HG03139 (cell line): ENCODE measurements at regions not wholly inside any gene's neighbourhood (a gene's known extent, or its start where the extent isn't known, plus 50 kb on each side); places are given as distances from the start of the nearest gene placed in this dataset.
"Not testable (repeated sequence)": the region's sequence is repeated elsewhere in the genome, so short reads cannot be mapped to it uniquely, and the experiment has no call there.

Experiments used
- ATAC-seq: cut with Tn5 transposase; IDR thresholded peaks from one replicate; pipeline ENCODE4 v1.9.1; 2021; ENCODE audit not compliant: unreplicated experiment

DNA sequence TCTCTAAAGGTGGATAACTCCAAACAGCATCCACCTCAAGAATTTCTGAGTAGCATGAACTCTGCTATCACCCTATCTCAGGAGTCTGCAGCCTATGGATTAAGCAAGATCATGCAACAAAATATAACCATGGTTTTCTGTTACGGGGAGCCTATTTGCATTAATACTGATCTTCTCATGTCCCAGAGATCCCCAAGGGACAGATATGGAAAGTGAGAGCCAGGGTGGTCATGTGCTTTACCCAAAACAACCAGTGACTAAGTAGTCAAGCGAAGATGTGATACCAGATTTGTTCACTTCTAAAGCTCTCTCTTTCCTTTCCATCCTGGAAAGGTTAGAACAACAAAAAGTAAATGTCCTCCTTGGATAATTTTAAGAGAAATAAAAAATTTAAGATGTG, 125.1 kb downstream of the PRRX1 start:
- ATAC-seq = peak; percentile 52

DNA sequence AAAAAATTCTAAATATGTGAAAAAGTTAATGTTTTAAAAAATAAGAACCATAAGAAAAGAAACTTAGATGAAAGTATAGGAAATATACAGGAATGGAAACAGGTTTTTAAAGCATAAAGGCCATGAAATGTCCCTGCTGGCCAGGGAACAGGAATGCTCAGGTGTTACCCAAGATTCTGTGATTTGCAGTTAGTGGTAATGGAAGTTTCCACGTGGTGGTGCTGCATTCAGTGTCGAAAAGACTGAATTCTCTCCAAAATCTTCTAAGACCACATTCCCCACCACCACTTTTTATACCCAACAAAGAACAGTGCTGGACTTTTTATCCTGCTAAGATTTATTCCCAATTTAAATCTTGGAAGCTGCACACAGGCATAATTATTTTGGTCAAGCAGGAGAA, 126.2 kb downstream of the PRRX1 start:
- ATAC-seq = no peak

DNA sequence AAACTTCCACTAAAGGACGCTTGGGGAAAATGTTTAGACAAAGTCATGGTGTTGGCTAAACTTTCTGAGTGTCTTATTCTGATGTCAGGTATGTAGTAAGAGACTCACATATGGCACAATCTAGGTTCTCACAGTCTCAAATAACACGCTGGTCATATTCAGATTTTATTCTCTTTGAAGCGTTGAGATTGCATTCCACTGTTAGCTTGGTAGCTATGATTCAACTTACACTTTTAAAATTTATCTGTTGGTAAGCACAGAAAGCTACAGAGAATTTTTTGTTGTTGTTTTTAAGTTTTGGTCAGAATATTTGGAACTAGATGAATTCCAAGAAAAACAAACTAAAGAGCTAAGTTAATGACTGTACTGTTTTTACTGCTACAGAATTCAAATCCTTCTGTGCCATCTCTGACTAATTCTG, 126.7 kb downstream of the PRRX1 start:
- no peak for ATAC-seq

- no peak for ATAC-seq
These were observed 128.0 kb downstream of the PRRX1 start for GRCh38 chr1:170791941-170792340.

GRCh38 chr1:170800265-170800664, 135.1 kb upstream of the MROH9 start:
- no peak for ATAC-seq

DNA sequence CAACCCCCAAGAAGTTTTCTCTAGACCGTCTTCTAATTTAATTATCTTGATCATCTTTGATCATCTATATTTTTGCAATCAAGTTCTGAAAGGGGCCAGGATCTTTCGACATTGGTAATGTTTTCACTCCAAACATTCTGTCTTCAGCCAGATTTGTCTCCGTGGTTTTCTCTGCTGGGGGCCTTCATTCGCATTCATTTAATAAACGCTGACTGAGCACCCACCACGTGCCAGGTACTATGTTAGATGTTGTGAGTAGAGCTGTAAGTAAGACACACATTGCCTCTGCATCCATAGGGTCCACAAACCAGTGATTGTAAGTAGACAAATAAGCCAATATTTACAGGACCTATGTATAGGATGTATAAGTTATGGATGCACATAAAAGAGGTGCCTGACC, 134.5 kb upstream of the MROH9 start:
- ATAC-seq = no peak

DNA sequence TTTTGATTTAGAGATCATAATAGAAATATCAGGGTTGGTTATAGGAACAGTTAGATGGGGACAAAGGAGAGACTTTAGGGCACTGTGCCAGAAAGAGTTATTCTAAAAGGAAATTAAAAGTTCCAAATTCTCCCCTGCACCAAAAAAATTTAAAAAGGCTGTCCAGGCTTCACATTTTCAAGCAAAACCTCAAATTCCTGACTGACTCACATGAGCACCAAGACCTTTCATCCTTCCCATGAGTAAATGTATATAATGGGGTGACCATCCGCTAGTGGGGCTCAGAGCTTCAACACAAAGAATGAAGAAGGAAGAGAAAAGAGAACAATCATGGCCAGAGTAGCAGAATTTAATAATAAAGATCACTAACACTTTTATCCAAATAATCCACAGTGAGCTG, 131.6 kb upstream of the MROH9 start:
- ATAC-seq = no peak

DNA sequence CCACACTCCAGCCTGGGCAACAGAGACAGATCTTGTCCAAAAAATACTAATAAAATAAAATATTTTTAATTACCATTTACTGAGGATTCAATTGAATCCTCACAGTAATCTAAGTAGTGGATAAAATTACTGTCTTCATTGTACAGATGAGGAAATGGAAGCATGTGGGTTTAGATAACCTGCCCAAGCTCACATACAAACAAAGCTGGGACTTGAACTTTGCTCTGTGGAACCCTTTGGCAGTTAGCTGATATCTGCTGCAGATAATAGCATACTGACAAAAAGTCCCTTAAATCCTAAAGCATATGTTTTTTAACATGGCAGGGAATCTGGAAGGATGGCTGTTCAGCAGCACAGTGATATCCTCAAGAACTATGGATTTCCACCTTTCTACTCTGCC, 130.9 kb upstream of the MROH9 start:
- no peak for ATAC-seq

DNA sequence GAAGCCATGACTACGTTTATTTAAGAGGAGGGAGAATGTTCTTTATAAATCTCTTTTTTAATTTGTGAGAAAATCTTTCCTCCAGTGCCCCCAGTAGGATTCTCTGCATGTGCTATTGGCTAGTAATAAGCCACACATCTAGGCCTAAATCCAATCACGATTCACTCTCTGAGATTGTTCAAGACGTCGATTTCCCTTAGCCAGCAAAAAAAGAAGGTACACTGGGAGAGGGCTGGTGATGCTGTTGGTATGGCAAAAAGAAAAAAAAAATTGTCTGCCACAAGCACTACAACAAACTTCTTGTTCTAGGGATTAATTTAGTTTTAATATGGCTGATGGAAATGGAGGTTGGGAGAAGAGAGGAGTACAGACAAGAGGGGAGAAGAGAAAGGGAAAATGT, 130.5 kb upstream of the MROH9 start:
- no peak for ATAC-seq

DNA sequence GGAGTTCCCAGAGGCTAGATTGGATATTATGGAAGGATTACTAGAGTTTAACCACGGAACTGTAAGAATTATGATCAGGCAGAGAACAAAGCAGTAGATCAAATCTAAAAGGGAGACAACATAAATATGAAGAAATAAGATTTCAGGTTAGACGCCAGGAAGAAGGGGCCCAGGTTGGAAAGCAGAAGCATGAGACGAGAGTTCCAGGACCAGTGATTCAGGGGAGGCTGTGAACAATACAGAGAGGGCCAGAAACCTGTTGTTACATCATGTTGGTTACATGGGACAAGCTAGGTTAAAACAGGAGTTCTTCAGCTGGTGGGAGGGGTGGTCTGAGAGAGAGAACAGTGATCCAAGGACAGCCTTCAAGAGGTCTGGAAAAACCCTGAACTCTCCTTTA, 128.4 kb upstream of the MROH9 start:
- no peak for ATAC-seq

DNA sequence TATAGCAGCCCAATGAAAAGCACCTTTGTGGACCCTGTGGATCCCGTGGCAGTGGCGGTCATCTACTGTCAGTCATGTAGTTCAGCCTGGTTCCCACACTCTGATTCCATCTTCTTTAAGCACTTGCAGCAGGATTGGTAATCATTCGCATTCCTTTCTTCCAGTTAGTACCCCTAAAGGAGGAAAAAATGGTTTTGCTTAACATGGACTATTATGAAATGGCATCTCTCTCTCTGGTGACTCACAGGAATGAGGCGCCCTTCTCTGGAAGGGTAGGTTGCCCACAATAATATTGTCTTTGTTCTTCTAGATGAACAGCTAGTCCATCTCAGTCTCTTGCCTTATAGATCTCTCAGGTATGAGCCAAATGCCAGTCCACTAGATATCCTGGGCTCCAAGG, 127.9 kb upstream of the MROH9 start:
- no peak for ATAC-seq

DNA sequence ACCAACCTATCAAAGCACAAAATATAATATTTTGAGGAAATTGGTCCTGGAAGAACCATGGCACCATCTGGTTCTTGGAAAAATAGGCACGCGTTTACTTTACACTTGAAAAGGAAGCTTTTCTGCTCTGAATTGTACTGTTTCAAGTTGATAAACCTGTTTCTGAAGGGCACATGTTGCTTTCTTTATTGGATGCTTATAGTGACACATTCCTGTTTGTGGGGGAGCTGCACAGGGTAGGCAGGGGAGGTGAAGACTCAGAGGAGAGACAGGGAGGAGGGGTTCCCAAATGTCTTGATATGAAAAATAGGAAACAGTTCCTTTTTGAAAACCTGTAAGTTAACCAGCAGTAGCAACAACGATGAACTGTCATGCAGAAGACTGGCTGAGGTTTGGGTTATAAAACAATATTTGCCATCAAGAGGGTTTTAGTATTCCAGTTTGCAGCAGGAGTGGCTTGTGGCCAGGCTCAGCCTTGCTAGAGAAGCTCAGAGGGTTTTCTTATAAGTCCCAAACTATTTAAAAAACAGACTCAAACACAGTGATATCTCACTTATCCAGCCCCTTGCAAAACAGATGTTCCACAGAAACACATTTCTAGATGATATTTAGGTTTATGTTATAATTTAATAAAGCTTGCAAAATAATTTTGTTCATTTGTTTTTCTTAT, 127.0 kb upstream of the MROH9 start:
- ATAC-seq = no peak

GRCh38 chr1:170811013-170811412, 124.3 kb upstream of the MROH9 start:
- not testable (repeated sequence) for ATAC-seq

GRCh38 chr1:170819781-170820180, 115.6 kb upstream of the MROH9 start:
- ATAC-seq = no peak

GRCh38 chr1:170823120-170823519, 112.2 kb upstream of the MROH9 start:
- ATAC-seq = no peak

DNA sequence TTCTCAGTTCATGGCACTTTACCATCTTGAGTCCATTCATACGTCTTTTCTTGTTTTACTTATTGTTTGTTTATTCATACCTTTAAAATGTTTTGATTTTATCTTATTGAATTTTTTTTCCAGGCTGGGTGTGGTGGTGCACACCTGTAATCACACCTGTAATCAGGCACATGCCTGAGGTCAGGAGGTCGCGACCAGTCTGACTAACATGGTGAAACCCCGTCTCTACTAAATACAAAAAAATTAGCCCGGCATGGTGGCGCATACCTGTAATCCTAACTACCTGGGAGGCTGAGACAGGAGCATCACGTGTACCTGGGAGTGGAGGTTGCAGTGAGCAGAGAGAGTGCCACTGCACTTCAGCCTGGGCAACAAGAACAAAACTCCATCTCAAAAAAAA, 104.1 kb upstream of the MROH9 start:
- ATAC-seq = no peak

- no peak for ATAC-seq
These were observed 99.2 kb upstream of the MROH9 start for GRCh38 chr1:170836141-170836540.

GRCh38 chr1:170840371-170840770, 95.0 kb upstream of the MROH9 start:
- no peak for ATAC-seq

DNA sequence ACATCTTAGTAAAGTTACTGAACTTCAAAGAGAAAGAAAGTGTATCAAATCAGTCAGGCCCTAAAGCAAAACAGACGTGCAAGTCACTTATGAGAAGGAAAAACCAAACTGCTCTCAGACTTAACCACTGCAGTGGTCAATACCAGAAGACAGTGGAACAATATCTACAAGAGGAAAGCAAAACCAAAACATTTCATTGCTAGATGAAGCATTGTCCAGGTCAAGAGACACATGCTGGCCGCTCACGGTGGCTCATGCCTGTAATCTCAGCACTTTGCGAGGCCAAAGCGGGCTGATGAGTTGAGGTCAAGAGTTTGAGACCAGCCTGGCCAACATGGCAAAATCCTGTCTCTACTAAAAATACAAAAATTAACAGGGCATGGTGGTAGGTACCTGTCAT, 82.0 kb upstream of the MROH9 start:
- ATAC-seq = peak; percentile 68

GRCh38 chr1:170853867-170854266, 81.5 kb upstream of the MROH9 start:
- ATAC-seq = no peak

DNA sequence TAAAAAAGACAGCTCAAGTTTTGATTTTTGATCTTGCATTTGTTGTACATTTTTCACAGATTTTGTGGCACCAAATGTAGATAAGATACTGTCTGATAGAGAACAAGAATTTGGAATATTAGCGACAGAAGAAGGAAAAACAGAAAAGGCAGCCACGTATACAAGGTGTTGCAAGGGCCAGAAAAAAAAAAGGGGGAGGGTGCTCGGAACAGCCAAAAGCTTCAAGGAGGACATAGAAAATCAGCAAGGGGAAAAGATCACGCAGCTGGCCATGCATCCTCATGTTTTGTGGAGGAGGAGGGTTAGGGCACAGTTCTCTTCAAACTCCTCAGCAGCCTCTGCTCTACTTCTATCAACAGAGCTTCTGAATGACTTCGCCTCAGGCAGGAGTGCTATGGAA, 80.7 kb upstream of the MROH9 start:
- ATAC-seq = no peak

- ATAC-seq = no peak
These were observed 78.9 kb upstream of the MROH9 start for GRCh38 chr1:170856455-170856854.

DNA sequence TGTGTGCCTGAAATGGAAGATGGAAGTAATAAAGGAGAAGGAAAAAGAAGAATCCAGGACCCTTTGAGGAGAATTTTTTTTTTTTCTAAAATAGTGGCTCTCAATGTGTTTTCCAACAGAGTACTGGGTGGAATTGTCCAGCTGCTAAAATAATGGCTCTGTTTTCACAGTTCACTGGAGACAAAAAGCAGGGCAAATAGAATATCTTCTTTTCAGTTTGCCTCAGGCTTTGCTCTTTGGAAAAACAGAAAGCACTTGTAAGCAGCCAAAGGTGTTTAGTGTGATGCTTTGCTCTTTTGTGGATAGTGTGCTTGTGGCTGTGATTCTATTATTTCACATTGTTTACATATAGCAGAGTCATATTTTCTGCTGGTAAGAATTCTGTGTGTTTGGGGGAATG, 77.4 kb upstream of the MROH9 start:
- ATAC-seq = no peak

DNA sequence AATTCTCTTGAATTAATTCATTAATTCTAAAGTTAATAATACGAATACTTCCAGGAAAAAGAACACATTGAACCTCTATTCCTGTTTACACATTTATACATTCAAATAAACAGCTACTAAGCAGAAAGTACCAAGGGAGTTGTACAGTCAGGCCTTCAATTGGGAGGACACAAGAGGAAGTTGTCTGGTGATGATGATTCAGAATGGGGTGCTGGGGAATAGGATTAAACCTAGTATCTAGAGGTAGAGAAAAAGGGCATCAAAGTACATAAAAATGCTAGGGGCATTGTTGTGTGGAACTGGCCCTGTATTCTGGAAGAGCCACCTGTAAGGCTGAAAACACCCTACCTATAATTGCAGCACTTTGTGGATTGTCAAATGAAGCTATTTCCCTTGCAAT, 71.7 kb upstream of the MROH9 start:
- no peak for ATAC-seq
